ENCODE measurements at regions not wholly inside any gene's neighbourhood (a gene's known extent, or its start where the extent isn't known, plus 50 kb on each side); places are given as distances from the start of the nearest gene placed in this dataset.

GRCh38 chr6:140538926-140539325 is 1164.5 kb upstream of the CITED2 start:
- no peak for DNase-seq
- Histone ChIP-seq H4K20me1 (ENCODE audit: insufficient read depth, low read depth, low read length) (no peaks in the 10 kb centered on the region), H3K4me1 (ENCODE audit: low read length) (peaks cover 3% of the 10 kb centered on the region; the same call in 1 of the 2 replicates), H3K9ac (ENCODE audit: low read length) (no peak overlapping the region), H3K4me3 (ENCODE audit: low read length) (no peak overlapping the region), H3K9me2 (replicated peaks; ENCODE audit: insufficient read depth, low read length) (no peaks in the 10 kb centered on the region), H3K4me2 (ENCODE audit: low read depth, low read length, poor library complexity, severe bottlenecking) (no peak overlapping the region), H3K27me3 (ENCODE audit: low read length) (no peaks in the 10 kb centered on the region), H3K36me3 (ENCODE audit: insufficient read depth, low read length) (no peaks in the 10 kb centered on the region), H2AFZ (ENCODE audit: low read length) (no peak overlapping the region), H3K9me3 (ENCODE audit: low read length) (no peaks in the 10 kb centered on the region), H3K79me2 (ENCODE audit: low read length) (no peaks in the 10 kb centered on the region), H3K27ac (ENCODE audit: low read length) (no peak overlapping the region)

DNA sequence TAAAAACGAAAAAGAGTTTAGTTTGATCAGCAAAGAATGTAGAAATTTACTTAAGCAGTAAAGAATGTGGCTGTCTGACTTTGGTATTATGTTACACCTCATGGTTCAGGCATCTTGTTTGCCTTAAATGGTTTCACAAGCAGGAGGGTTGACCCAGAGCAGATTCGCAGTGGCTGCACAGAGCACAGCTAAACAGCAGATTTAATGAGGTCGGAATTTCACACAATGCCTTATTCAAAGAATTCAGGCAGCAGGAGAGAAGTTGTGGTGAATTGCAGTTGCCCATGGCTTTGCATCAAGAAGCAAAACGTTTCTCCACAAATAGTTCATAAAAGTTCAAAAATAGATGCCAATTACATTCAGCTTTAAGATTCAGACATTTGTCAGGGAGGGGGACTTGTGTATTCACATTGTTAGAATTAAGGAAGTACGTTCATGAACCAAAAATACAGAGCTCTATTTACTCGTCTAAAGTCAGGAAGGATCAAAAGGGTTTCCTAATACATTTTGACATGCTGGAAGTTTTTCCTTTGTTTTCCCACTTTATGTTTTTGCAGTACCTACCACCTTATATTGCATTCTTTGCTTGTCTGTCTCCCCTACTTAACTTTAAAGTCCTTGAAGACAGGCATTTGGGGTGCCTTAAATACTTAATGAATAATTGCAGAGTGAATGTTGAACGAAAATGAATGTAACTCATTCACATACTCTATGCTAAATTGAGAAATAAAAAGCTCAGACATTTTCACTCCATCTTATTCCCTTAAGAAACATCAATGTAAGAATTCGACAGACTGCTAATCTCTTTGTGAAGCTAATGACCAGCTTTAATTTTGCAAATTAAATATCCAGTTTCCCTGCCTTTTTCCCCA is 1163.6 kb upstream of the CITED2 start:
- H3K9me2 ChIP-seq (replicated peaks; ENCODE audit: insufficient read depth, low read length): no peaks in the 10 kb centered on the region
- no peak overlapping the region for H3K4me3 ChIP-seq (ENCODE audit: low read length)
- H3K27me3 ChIP-seq (ENCODE audit: low read length): no peaks in the 10 kb centered on the region
- no peaks in the 10 kb centered on the region for H4K20me1 ChIP-seq (ENCODE audit: insufficient read depth, low read depth, low read length)
- DNase-seq: no peak
- H2AFZ ChIP-seq (ENCODE audit: low read length): no peak overlapping the region
- no peak overlapping the region for H3K27ac ChIP-seq (ENCODE audit: low read length)
- H3K9me3 ChIP-seq (ENCODE audit: low read length): no peaks in the 10 kb centered on the region
- no peaks in the 10 kb centered on the region for H3K36me3 ChIP-seq (ENCODE audit: insufficient read depth, low read length)
- no peak overlapping the region for H3K9ac ChIP-seq (ENCODE audit: low read length)
- H3K4me2 ChIP-seq (ENCODE audit: low read depth, low read length, poor library complexity, severe bottlenecking): no peak overlapping the region
- H3K4me1 ChIP-seq (ENCODE audit: low read length): peaks cover 3% of the 10 kb centered on the region; the same call in 1 of the 2 replicates
- no peaks in the 10 kb centered on the region for H3K79me2 ChIP-seq (ENCODE audit: low read length)

DNA sequence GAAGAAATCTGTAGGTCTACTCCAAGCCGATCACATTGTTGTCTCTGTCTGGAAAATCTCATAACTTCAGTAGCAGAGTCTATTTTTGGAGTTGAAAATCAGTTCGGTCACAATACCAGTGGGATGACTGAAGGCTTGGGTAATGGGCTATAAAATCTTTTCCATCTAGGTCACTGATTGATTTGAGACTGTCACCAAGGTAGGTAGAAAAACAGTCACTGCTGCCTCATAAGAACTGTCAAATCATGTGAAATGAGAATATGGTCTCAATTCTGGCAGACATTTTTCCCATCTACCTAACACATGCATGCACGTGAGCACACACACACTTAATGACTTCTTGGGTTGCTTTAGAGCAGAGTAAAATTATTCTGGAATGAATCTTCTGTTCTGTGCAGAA is 1162.8 kb upstream of the CITED2 start:
- Histone ChIP-seq H3K4me3 (ENCODE audit: low read length) (no peak overlapping the region), H3K9me3 (ENCODE audit: low read length) (no peaks in the 10 kb centered on the region), H3K4me2 (ENCODE audit: low read depth, low read length, poor library complexity, severe bottlenecking) (no peak overlapping the region), H4K20me1 (ENCODE audit: insufficient read depth, low read depth, low read length) (no peaks in the 10 kb centered on the region), H2AFZ (ENCODE audit: low read length) (no peak overlapping the region), H3K36me3 (ENCODE audit: insufficient read depth, low read length) (no peaks in the 10 kb centered on the region), H3K27me3 (ENCODE audit: low read length) (no peaks in the 10 kb centered on the region), H3K79me2 (ENCODE audit: low read length) (no peaks in the 10 kb centered on the region), H3K4me1 (ENCODE audit: low read length) (peaks cover 3% of the 10 kb centered on the region; the same call in 1 of the 2 replicates), H3K9me2 (replicated peaks; ENCODE audit: insufficient read depth, low read length) (no peaks in the 10 kb centered on the region), H3K9ac (ENCODE audit: low read length) (no peak overlapping the region), H3K27ac (ENCODE audit: low read length) (no peak overlapping the region)
- DNase-seq: no peak

- Histone ChIP-seq H3K9ac (ENCODE audit: low read length) (no peak overlapping the region), H3K4me1 (ENCODE audit: low read length) (no peaks in the 10 kb centered on the region), H3K9me2 (replicated peaks; ENCODE audit: insufficient read depth, low read length) (no peaks in the 10 kb centered on the region), H4K20me1 (ENCODE audit: insufficient read depth, low read depth, low read length) (no peaks in the 10 kb centered on the region), H3K79me2 (ENCODE audit: low read length) (no peaks in the 10 kb centered on the region), H3K27me3 (ENCODE audit: low read length) (no peaks in the 10 kb centered on the region), H3K4me2 (ENCODE audit: low read depth, low read length, poor library complexity, severe bottlenecking) (no peak overlapping the region), H3K27ac (ENCODE audit: low read length) (no peak overlapping the region), H2AFZ (ENCODE audit: low read length) (no peak overlapping the region), H3K9me3 (ENCODE audit: low read length) (no peaks in the 10 kb centered on the region), H3K36me3 (ENCODE audit: insufficient read depth, low read length) (no peaks in the 10 kb centered on the region), H3K4me3 (ENCODE audit: low read length) (no peak overlapping the region)
- DNase-seq: no peak
These were observed 1161.1 kb upstream of the CITED2 start for GRCh38 chr6:140535511-140535910.

- Histone ChIP-seq H3K27me3 (ENCODE audit: low read length) (no peaks in the 10 kb centered on the region), H3K9ac (ENCODE audit: low read length) (no peak overlapping the region), H4K20me1 (ENCODE audit: insufficient read depth, low read depth, low read length) (no peaks in the 10 kb centered on the region), H3K27ac (ENCODE audit: low read length) (no peak overlapping the region), H3K4me1 (ENCODE audit: low read length) (no peaks in the 10 kb centered on the region), H3K9me2 (replicated peaks; ENCODE audit: insufficient read depth, low read length) (no peaks in the 10 kb centered on the region), H2AFZ (ENCODE audit: low read length) (no peak overlapping the region), H3K9me3 (ENCODE audit: low read length) (no peaks in the 10 kb centered on the region), H3K79me2 (ENCODE audit: low read length) (no peaks in the 10 kb centered on the region), H3K4me2 (ENCODE audit: low read depth, low read length, poor library complexity, severe bottlenecking) (no peak overlapping the region), H3K36me3 (ENCODE audit: insufficient read depth, low read length) (no peaks in the 10 kb centered on the region), H3K4me3 (ENCODE audit: low read length) (no peak overlapping the region)
- no peak for DNase-seq
These were observed 1159.1 kb upstream of the CITED2 start for GRCh38 chr6:140533526-140533925.

GRCh38 chr6:140504776-140505175 is 1130.3 kb upstream of the CITED2 start:
- no peaks in the 10 kb centered on the region for H3K4me1 ChIP-seq (ENCODE audit: low read length)
- H3K27me3 ChIP-seq (ENCODE audit: low read length): no peaks in the 10 kb centered on the region
- H3K4me3 ChIP-seq (ENCODE audit: low read length): no peak overlapping the region
- no peaks in the 10 kb centered on the region for H3K9me2 ChIP-seq (replicated peaks; ENCODE audit: insufficient read depth, low read length)
- no peak overlapping the region for H3K27ac ChIP-seq (ENCODE audit: low read length)
- no peaks in the 10 kb centered on the region for H3K9me3 ChIP-seq (ENCODE audit: low read length)
- no peak overlapping the region for H2AFZ ChIP-seq (ENCODE audit: low read length)
- no peaks in the 10 kb centered on the region for H3K36me3 ChIP-seq (ENCODE audit: insufficient read depth, low read length)
- no peak overlapping the region for H3K9ac ChIP-seq (ENCODE audit: low read length)
- no peaks in the 10 kb centered on the region for H3K79me2 ChIP-seq (ENCODE audit: low read length)
- DNase-seq: no peak
- H4K20me1 ChIP-seq (ENCODE audit: insufficient read depth, low read depth, low read length): no peaks in the 10 kb centered on the region
- no peak overlapping the region for H3K4me2 ChIP-seq (ENCODE audit: low read depth, low read length, poor library complexity, severe bottlenecking)

GRCh38 chr6:140500849-140501248 is 1126.4 kb upstream of the CITED2 start:
- Histone ChIP-seq H3K4me1 (ENCODE audit: low read length) (no peaks in the 10 kb centered on the region), H3K79me2 (ENCODE audit: low read length) (no peaks in the 10 kb centered on the region), H3K9me3 (ENCODE audit: low read length) (no peaks in the 10 kb centered on the region), H3K9ac (ENCODE audit: low read length) (no peak overlapping the region), H4K20me1 (ENCODE audit: insufficient read depth, low read depth, low read length) (no peaks in the 10 kb centered on the region), H3K4me2 (ENCODE audit: low read depth, low read length, poor library complexity, severe bottlenecking) (no peak overlapping the region), H3K36me3 (ENCODE audit: insufficient read depth, low read length) (no peaks in the 10 kb centered on the region), H3K9me2 (replicated peaks; ENCODE audit: insufficient read depth, low read length) (no peaks in the 10 kb centered on the region), H2AFZ (ENCODE audit: low read length) (no peak overlapping the region), H3K27me3 (ENCODE audit: low read length) (no peaks in the 10 kb centered on the region), H3K27ac (ENCODE audit: low read length) (no peak overlapping the region), H3K4me3 (ENCODE audit: low read length) (no peak overlapping the region)
- DNase-seq: no peak

DNA sequence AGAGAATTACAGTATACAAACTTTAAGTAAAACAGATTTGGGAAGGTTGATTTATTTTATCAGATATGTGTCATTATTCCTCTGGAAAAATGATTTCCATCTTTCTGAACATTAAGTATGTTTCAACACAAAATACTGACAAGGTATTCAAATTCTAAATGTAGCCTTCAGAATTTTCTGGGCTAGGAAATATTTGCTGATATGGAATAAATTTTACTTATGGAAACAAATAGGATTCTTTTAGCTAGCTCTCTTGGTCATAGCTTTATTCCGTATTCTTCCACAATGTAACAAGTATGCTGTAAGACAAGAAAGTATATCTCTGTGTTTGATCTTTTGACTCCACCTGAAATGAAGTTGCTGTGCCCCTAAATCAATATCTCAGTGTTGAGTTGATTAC is 1125.2 kb upstream of the CITED2 start:
- no peaks in the 10 kb centered on the region for H3K9me2 ChIP-seq (replicated peaks; ENCODE audit: insufficient read depth, low read length)

More for the DNA sequence above, 1125.2 kb upstream of the CITED2 start:
- no peaks in the 10 kb centered on the region for H3K36me3 ChIP-seq (ENCODE audit: insufficient read depth, low read length)
- H3K4me1 ChIP-seq (ENCODE audit: low read length): no peaks in the 10 kb centered on the region
- H4K20me1 ChIP-seq (ENCODE audit: insufficient read depth, low read depth, low read length): no peaks in the 10 kb centered on the region
- H2AFZ ChIP-seq (ENCODE audit: low read length): no peak overlapping the region
- no peak overlapping the region for H3K9ac ChIP-seq (ENCODE audit: low read length)
- DNase-seq: no peak
- H3K9me3 ChIP-seq (ENCODE audit: low read length): no peaks in the 10 kb centered on the region
- no peaks in the 10 kb centered on the region for H3K79me2 ChIP-seq (ENCODE audit: low read length)
- H3K4me2 ChIP-seq (ENCODE audit: low read depth, low read length, poor library complexity, severe bottlenecking): no peak overlapping the region
- no peaks in the 10 kb centered on the region for H3K27me3 ChIP-seq (ENCODE audit: low read length)
- H3K4me3 ChIP-seq (ENCODE audit: low read length): no peak overlapping the region
- H3K27ac ChIP-seq (ENCODE audit: low read length): no peak overlapping the region

Measured in Karpas-422 (cell line).